ENCODE measurements at regions not wholly inside any gene's neighbourhood (a gene's known extent, or its start where the extent isn't known, plus 50 kb on each side); places are given as distances from the start of the nearest gene placed in this dataset.

- RAD21 ChIA-PET (ENCODE audit: low non-redundant PET in 1 of 2, low total read pairs in 2 of 2, uncharacterized antibody in 2 of 2, unreplicated experiment in 2 of 2) = no interaction called here
- CTCF ChIA-PET = no interaction called here
- Histone ChIP-seq H3K36me3 (ENCODE audit: control insufficient read depth in 1 of 2, insufficient read depth in 2 of 2, low read length in 2 of 2) (no peaks in the 10 kb centered on the region), H3K79me2 (ENCODE audit: insufficient read depth, low read length) (no peaks in the 10 kb centered on the region), H3K9me3 (ENCODE audit: control insufficient read depth in 1 of 2, insufficient read depth in 1 of 2, low read depth in 1 of 2, low read length in 2 of 2) (0 out of 4 replicates have a peak, but pooled peaks cover 0 to 3% of the 10 kb centered on the region in 2 experiments), H3K9me2 (ENCODE audit: insufficient read depth) (no peaks in the 10 kb centered on the region), H4K20me1 (ENCODE audit: insufficient read depth) (no peaks in the 10 kb centered on the region), H3K4me3 (replicated peaks in 1 of 2; ENCODE audit: low read depth in 1 of 2, low read length in 2 of 2) (no peak overlapping the region), H3K27ac (ENCODE audit: low read depth, low read length) (no peak overlapping the region), H3K4me2 (ENCODE audit: low read length) (no peak overlapping the region), H2AFZ (ENCODE audit: low read depth, low read length, poor library complexity, severe bottlenecking) (no peak overlapping the region), H3K9ac (ENCODE audit: low read length) (no peak overlapping the region), H3K27me3 (ENCODE audit: insufficient read depth, low read length) (no peaks in the 10 kb centered on the region), H3K4me1 (ENCODE audit: control insufficient read depth in 1 of 2, insufficient read depth in 2 of 2, low read length in 2 of 2) (peaks cover 0 to 7% of the 10 kb centered on the region in 2 experiments; a peak in 1 of 4 replicates)
- no peak for TF ChIP-seq RAD21 (IDR thresholded peaks at IDR 0.05; ENCODE audit: low read depth)
- POLR2A ChIA-PET = no interaction called here
- DNase-seq (ENCODE audit: low read depth, low spot score) (no peak), ATAC-seq (no peak)
- no TSS peak for BruUV-seq (replicated peaks)
- intact Hi-C loops (cut with micrococcal nuclease) = no loop called here
These were observed 138.2 kb upstream of the TSPAN8 start for GRCh38 chr12:71295953-71296352.

DNA sequence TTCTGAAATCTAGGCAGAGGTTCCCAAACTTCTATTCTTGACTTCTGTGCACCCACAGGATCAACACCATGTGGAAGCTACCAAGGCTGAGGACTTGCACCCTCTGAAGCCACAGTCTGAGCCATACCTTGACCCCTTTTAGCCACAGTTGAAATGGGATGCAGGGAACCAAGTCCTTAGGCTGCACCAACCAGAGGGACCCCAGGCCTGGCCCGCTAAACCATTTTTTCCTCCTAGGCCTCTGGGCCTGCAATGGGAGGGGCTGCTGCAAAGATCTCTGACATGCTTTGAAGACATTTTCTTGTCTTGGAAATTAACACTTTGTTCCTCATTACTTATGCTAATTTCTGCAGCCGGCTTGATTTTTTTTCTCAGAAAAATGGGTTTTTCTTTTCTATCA, 133.9 kb upstream of the TSPAN8 start:
- H3K27me3 ChIP-seq (ENCODE audit: insufficient read depth, low read length) = no peaks in the 10 kb centered on the region
- H4K20me1 ChIP-seq (ENCODE audit: insufficient read depth) = no peaks in the 10 kb centered on the region
- H3K36me3 ChIP-seq (ENCODE audit: control insufficient read depth in 1 of 2, insufficient read depth in 2 of 2, low read length in 2 of 2) = no peaks in the 10 kb centered on the region
- DNase-seq (ENCODE audit: low read depth, low spot score) (no peak), ATAC-seq (no peak)
- ChIA-PET CTCF (no interaction called here), POLR2A (no interaction called here), RAD21 (ENCODE audit: low non-redundant PET in 1 of 2, low total read pairs in 2 of 2, uncharacterized antibody in 2 of 2, unreplicated experiment in 2 of 2) (no interaction called here)
- H3K9me2 ChIP-seq (ENCODE audit: insufficient read depth) = no peaks in the 10 kb centered on the region
- no peaks in the 10 kb centered on the region for H3K79me2 ChIP-seq (ENCODE audit: insufficient read depth, low read length)
- no peak overlapping the region for H3K9ac ChIP-seq (ENCODE audit: low read length)
- H3K4me3 ChIP-seq (replicated peaks in 1 of 2; ENCODE audit: low read depth in 1 of 2, low read length in 2 of 2) = no peak overlapping the region
- intact Hi-C loops (cut with micrococcal nuclease) = no loop called here
- no peak overlapping the region for H3K4me2 ChIP-seq (ENCODE audit: low read length)
- BruUV-seq (replicated peaks) = no TSS peak
- H3K27ac ChIP-seq (ENCODE audit: low read depth, low read length) = no peak overlapping the region
- TF ChIP-seq SP1 (IDR thresholded peaks at IDR 0.05; ENCODE audit: low read depth) (no peak), TCF7L2 (IDR thresholded peaks at IDR 0.05; ENCODE audit: borderline replicate concordance, extremely low read depth, insufficient read depth, insufficient read length) (no peak), FOSL1 (IDR thresholded peaks at IDR 0.05; ENCODE audit: low read depth) (no peak), CTCF (IDR thresholded peaks at IDR 0.05 in 2 of 3, conservative IDR thresholded peaks at IDR 0.05 in 1 of 3; ENCODE audit: borderline replicate concordance in 1 of 3, insufficient read depth in 1 of 3, low read depth in 2 of 3, low read length in 2 of 3) (no peak), YY1 (IDR thresholded peaks at IDR 0.05; ENCODE audit: extremely low read depth, insufficient replicate concordance, low read depth, low read length) (no peak), RAD21 (IDR thresholded peaks at IDR 0.05; ENCODE audit: low read depth) (no peak), SIN3A (IDR thresholded peaks at IDR 0.05; ENCODE audit: low read depth) (no peak), EZH2phosphoT487 (IDR thresholded peaks at IDR 0.05; ENCODE audit: borderline replicate concordance) (no peak), POLR2AphosphoS5 (IDR thresholded peaks at IDR 0.05; ENCODE audit: low read depth, low read length) (no peak), EGR1 (IDR thresholded peaks at IDR 0.05; ENCODE audit: low read depth) (no peak)
- TF ChIP-seq, protein P1, sequence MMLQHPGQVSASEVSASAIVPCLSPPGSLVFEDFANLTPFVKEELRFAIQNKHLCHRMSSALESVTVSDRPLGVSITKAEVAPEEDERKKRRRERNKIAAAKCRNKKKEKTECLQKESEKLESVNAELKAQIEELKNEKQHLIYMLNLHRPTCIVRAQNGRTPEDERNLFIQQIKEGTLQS (IDR thresholded peaks at IDR 0.05) = no peak
- 0 out of 4 replicates have a peak, but pooled peaks cover 0 to 3% of the 10 kb centered on the region in 2 experiments for H3K9me3 ChIP-seq (ENCODE audit: control insufficient read depth in 1 of 2, insufficient read depth in 1 of 2, low read depth in 1 of 2, low read length in 2 of 2)
- no peak overlapping the region for H2AFZ ChIP-seq (ENCODE audit: low read depth, low read length, poor library complexity, severe bottlenecking)
- no peaks in the 10 kb centered on the region for H3K4me1 ChIP-seq (ENCODE audit: control insufficient read depth in 1 of 2, insufficient read depth in 2 of 2, low read length in 2 of 2)

Measured in HCT116 (cell line).